ENCODE measurements at regions not wholly inside any gene's neighbourhood (a gene's known extent, or its start where the extent isn't known, plus 50 kb on each side); places are given as distances from the start of the nearest gene placed in this dataset.

DNA sequence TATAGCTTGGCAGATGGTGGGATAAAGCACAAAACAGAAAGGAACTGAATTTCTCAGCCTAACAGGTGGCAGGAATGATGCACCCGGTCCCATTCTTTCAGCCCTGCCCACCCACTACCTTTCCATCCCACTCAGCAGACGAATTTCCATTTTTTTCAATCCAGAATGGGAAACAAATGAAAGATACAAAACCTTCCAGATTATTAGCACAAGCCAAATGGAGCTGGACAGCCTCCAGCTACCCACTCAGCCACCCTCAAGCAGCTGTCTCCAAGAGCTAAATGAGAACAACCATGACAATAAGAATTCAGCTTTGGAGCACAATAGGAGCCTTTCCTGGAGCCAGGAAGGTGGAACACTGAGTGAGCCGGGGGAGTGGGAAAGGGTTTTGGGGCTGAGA is 96.3 kb upstream of the ST6GALNAC5 start:
- H3K27me3 ChIP-seq (ENCODE audit: control insufficient read depth in 2 of 2, insufficient read depth in 2 of 2, low read length in 2 of 2): peaks cover 4 to 15% of the 10 kb centered on the region in 2 experiments
- H4K20me1 ChIP-seq (replicated peaks; ENCODE audit: control insufficient read depth, extremely low read depth, insufficient read depth, low read length): no peaks in the 10 kb centered on the region
- H3K79me2 ChIP-seq (ENCODE audit: control insufficient read depth, insufficient read depth, low read length): no peaks in the 10 kb centered on the region
- no peak for FAIRE-seq
- dilution Hi-C loops (cut with MboI; ENCODE audit: extremely low pct_ligation_motif_present, low sequenced_read_pairs): no loop called here
- no peaks in the 10 kb centered on the region for H3K9me1 ChIP-seq (replicated peaks; ENCODE audit: control insufficient read depth, extremely low read depth, insufficient read depth, low read length)
- CTCF ChIA-PET: interaction anchor here (1.0 kb wide), 1 partner anchor 18 kb away, joined by 3 read pairs; no protein-coding TSS in a partner anchor
- H3K36me3 ChIP-seq (ENCODE audit: control insufficient read depth in 2 of 2, extremely low read depth in 1 of 2, insufficient read depth in 2 of 2, low read length in 2 of 2): no peaks in the 10 kb centered on the region
- H3K9ac ChIP-seq (replicated peaks; ENCODE audit: extremely low read depth, insufficient read depth, low read length): no peak overlapping the region
- H3K4me1 ChIP-seq (ENCODE audit: control insufficient read depth, extremely low read depth, insufficient read depth, low read length): no peaks in the 10 kb centered on the region
- TF ChIP-seq JUN (IDR thresholded peaks at IDR 0.05; ENCODE audit: borderline replicate concordance, insufficient read depth, insufficient read length, low read depth) (no peak), FOS (IDR thresholded peaks at IDR 0.05; ENCODE audit: borderline replicate concordance, insufficient read depth, low read length) (no peak), EZH2 (IDR thresholded peaks at IDR 0.05; ENCODE audit: borderline replicate concordance, low read depth, low read length, severe bottlenecking) (no peak), POLR2A (IDR thresholded peaks at IDR 0.05; ENCODE audit: low read depth, low read length) (no peak), MYC (IDR thresholded peaks at IDR 0.05; ENCODE audit: low read depth, low read length) (no peak)
- TF ChIP-seq, protein P1, sequence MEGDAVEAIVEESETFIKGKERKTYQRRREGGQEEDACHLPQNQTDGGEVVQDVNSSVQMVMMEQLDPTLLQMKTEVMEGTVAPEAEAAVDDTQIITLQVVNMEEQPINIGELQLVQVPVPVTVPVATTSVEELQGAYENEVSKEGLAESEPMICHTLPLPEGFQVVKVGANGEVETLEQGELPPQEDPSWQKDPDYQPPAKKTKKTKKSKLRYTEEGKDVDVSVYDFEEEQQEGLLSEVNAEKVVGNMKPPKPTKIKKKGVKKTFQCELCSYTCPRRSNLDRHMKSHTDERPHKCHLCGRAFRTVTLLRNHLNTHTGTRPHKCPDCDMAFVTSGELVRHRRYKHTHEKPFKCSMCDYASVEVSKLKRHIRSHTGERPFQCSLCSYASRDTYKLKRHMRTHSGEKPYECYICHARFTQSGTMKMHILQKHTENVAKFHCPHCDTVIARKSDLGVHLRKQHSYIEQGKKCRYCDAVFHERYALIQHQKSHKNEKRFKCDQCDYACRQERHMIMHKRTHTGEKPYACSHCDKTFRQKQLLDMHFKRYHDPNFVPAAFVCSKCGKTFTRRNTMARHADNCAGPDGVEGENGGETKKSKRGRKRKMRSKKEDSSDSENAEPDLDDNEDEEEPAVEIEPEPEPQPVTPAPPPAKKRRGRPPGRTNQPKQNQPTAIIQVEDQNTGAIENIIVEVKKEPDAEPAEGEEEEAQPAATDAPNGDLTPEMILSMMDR (IDR thresholded peaks at IDR 0.05; ENCODE audit: extremely low read depth in 1 of 2, insufficient read depth in 1 of 2, low read depth in 1 of 2, low read length in 2 of 2): no peak
- H3K4me2 ChIP-seq (ENCODE audit: insufficient read depth, low read length): no peak overlapping the region
- no peak for DNase-seq (ENCODE audit: low read depth, low spot score)
- H2AFZ ChIP-seq (ENCODE audit: low read depth, low read length): no peak overlapping the region
- POLR2A ChIA-PET: no interaction called here
- no peaks in the 10 kb centered on the region for H3K9me3 ChIP-seq (replicated peaks; ENCODE audit: control insufficient read depth, insufficient read depth, low read length)
- H3K4me3 ChIP-seq (replicated peaks in 1 of 3; ENCODE audit: insufficient read depth in 1 of 3, low read depth in 1 of 3, low read length in 3 of 3): no peak overlapping the region
- BruUV-seq (replicated peaks): no TSS peak
- intact Hi-C loops (cut with micrococcal nuclease): no loop called here
- H3K27ac ChIP-seq (ENCODE audit: insufficient read depth, low read depth, low read length): no peak overlapping the region

DNA sequence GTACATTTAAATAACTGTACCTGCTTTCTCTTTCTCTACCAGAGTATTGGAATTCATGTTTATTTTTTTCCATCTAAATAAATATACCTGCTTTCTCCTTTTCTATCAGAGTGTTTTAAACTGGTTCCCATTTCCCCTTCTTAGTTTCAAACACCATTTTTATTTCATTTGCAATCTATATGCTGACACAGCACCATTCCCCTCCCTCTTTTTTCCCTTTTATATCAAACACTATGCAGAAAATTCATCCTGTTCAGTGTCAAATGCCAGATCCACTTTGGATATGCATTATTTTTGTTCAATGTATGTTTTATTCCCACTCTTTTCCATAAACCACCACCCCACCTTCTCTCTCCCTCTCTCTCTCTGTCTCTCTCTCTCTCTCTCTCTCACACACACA is 85.8 kb upstream of the ST6GALNAC5 start:
- dilution Hi-C loops (cut with MboI; ENCODE audit: extremely low pct_ligation_motif_present, low sequenced_read_pairs): no loop called here
- DNase-seq (ENCODE audit: low read depth, low spot score) (no peak), FAIRE-seq (no peak)
- intact Hi-C loops (cut with micrococcal nuclease): no loop called here
- no TSS peak for BruUV-seq (replicated peaks)
- Histone ChIP-seq H3K36me3 (ENCODE audit: control insufficient read depth in 2 of 2, extremely low read depth in 1 of 2, insufficient read depth in 2 of 2, low read length in 2 of 2) (no peaks in the 10 kb centered on the region), H3K9me3 (replicated peaks; ENCODE audit: control insufficient read depth, insufficient read depth, low read length) (no peaks in the 10 kb centered on the region), H3K4me1 (ENCODE audit: control insufficient read depth, extremely low read depth, insufficient read depth, low read length) (no peaks in the 10 kb centered on the region), H3K9ac (replicated peaks; ENCODE audit: extremely low read depth, insufficient read depth, low read length) (no peak overlapping the region), H3K79me2 (ENCODE audit: control insufficient read depth, insufficient read depth, low read length) (no peaks in the 10 kb centered on the region), H4K20me1 (replicated peaks; ENCODE audit: control insufficient read depth, extremely low read depth, insufficient read depth, low read length) (no peaks in the 10 kb centered on the region), H3K27me3 (ENCODE audit: control insufficient read depth in 2 of 2, insufficient read depth in 2 of 2, low read length in 2 of 2) (peaks cover 0 to 2% of the 10 kb centered on the region in 2 experiments), H3K9me1 (replicated peaks; ENCODE audit: control insufficient read depth, extremely low read depth, insufficient read depth, low read length) (no peaks in the 10 kb centered on the region), H3K27ac (ENCODE audit: insufficient read depth, low read depth, low read length) (no peak overlapping the region), H3K4me2 (ENCODE audit: insufficient read depth, low read length) (no peak overlapping the region), H2AFZ (ENCODE audit: low read depth, low read length) (no peak overlapping the region), H3K4me3 (replicated peaks in 1 of 3; ENCODE audit: insufficient read depth in 1 of 3, low read depth in 1 of 3, low read length in 3 of 3) (no peak overlapping the region)
- ChIA-PET POLR2A (no interaction called here), CTCF (no interaction called here)
- TF ChIP-seq MYC (IDR thresholded peaks at IDR 0.05; ENCODE audit: low read depth, low read length) (no peak), FOS (IDR thresholded peaks at IDR 0.05; ENCODE audit: borderline replicate concordance, insufficient read depth, low read length) (no peak), POLR2AphosphoS5 (IDR thresholded peaks at IDR 0.05; ENCODE audit: insufficient read depth, low read depth, low read length) (no peak), POLR2A (IDR thresholded peaks at IDR 0.05; ENCODE audit: low read depth, low read length) (no peak), JUN (IDR thresholded peaks at IDR 0.05; ENCODE audit: borderline replicate concordance, insufficient read depth, insufficient read length, low read depth) (no peak), GATA2 (IDR thresholded peaks at IDR 0.05; ENCODE audit: insufficient read depth, insufficient read length, low read depth, low read length) (no peak), EZH2 (IDR thresholded peaks at IDR 0.05; ENCODE audit: borderline replicate concordance, low read depth, low read length, severe bottlenecking) (no peak)
- TF ChIP-seq, protein P2, sequence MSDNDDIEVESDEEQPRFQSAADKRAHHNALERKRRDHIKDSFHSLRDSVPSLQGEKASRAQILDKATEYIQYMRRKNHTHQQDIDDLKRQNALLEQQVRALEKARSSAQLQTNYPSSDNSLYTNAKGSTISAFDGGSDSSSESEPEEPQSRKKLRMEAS (IDR thresholded peaks at IDR 0.05; ENCODE audit: insufficient read depth, insufficient read length): no peak
- TF ChIP-seq, protein P1 (IDR thresholded peaks at IDR 0.05; ENCODE audit: extremely low read depth in 1 of 2, insufficient read depth in 1 of 2, low read depth in 1 of 2, low read length in 2 of 2): no peak
